ENCODE measurements at regions not wholly inside any gene's neighbourhood (a gene's known extent, or its start where the extent isn't known, plus 50 kb on each side); places are given as distances from the start of the nearest gene placed in this dataset.

DNA sequence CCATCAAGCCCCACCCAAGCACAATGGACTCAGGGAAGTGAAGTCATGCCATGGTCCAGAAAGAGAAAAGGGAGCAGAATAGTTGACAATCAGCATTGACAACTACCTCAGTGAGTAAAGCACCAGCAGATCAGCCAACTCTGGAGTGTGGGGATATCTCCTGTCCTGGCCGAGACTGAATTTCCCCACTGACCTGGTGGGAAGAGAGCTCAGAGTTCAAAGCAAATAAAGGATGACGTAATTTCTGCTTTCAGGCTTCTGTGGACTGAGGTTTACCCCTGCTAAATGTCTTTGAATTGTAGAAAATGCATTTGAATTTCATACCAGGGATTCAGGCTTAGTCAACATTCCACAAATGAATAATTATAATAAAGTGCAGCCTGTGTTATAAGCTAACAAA, 152.9 kb downstream of the CBLN1 start:
- DNase-seq (ENCODE audit: low read depth in 4 of 4, low spot score in 3 of 4), result no peak

DNA sequence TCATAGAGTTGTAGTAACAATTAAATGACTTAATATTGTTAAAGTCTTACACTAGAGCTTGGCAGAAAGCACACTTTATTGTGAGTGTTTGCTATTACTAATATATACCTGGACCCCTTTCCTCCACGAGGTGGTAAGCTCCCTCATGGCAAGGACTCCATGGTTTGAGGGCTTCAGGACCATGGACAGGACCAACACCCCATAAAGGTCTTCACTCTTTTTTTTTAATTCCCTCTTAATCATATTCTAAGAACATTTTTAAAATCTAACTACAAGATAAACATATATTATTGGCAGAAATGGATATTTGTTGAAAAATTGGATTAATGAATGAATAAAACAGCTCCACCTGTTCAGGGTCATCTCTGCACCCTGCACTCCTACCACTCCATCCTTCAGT, 154.5 kb downstream of the CBLN1 start:
- DNase-seq (ENCODE audit: low read depth in 4 of 4, low spot score in 3 of 4), result peak in 2 of 4 donors; percentile 0 to 5

- no peak for DNase-seq (ENCODE audit: low read depth in 4 of 4, low spot score in 3 of 4)
These were observed 160.0 kb downstream of the CBLN1 start for GRCh38 chr16:49121636-49122035.

DNA sequence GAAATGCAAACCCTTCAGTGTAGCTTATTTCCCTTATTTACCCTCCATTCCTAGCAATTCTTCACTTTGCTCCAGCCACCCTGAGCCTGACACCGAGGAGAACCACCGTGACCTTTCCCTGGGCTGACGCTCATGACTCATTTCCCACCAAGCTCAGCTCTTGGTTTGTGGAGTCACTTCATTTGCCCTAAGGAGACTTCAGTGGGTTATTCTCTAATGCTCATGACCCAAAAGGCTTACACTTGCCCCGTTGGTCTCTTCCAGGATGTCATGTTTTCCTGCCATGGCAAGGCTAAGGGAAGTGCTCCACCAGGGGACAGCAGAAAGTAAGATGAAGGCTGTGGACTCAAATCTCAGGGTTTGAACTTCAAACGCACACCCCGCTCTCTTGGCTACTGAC, 161.0 kb downstream of the CBLN1 start:
- DNase-seq (ENCODE audit: low read depth in 4 of 4, low spot score in 3 of 4), result no peak

GRCh38 chr16:49116873-49117272, 164.8 kb downstream of the CBLN1 start:
- no peak for DNase-seq (ENCODE audit: low read depth in 4 of 4, low spot score in 3 of 4)

GRCh38 chr16:49115956-49116355, 165.7 kb downstream of the CBLN1 start:
- DNase-seq (ENCODE audit: low read depth in 4 of 4, low spot score in 3 of 4), result no peak

GRCh38 chr16:49112754-49113153, 168.9 kb downstream of the CBLN1 start:
- DNase-seq (ENCODE audit: low read depth in 4 of 4, low spot score in 3 of 4), result no peak

DNA sequence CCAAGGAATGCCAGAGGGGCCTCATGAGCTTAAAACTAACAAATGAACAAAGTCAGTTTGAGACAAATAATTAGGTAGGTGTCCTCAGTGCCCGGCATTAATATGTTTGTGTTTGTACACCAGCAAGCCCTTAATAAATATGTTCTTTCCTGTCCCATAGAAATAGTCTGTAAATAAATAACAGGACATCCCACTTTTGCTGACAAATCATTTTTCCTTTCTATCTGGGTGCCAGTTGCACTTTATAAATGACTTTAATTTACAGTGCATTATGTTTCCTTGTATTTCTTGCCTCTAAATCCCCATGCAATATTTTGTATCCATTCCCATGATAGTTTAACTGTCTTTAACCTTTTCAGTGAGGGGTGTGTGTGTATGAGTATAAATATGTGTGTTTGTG, 170.3 kb downstream of the CBLN1 start:
- DNase-seq (ENCODE audit: low read depth in 4 of 4, low spot score in 3 of 4), result no peak

- DNase-seq (ENCODE audit: low read depth in 4 of 4, low spot score in 3 of 4), result no peak
These were observed 173.0 kb downstream of the CBLN1 start for GRCh38 chr16:49108611-49109010.

- DNase-seq (ENCODE audit: low read depth in 4 of 4, low spot score in 3 of 4), result no peak
These were observed 178.3 kb downstream of the CBLN1 start for GRCh38 chr16:49103298-49103697.

DNA sequence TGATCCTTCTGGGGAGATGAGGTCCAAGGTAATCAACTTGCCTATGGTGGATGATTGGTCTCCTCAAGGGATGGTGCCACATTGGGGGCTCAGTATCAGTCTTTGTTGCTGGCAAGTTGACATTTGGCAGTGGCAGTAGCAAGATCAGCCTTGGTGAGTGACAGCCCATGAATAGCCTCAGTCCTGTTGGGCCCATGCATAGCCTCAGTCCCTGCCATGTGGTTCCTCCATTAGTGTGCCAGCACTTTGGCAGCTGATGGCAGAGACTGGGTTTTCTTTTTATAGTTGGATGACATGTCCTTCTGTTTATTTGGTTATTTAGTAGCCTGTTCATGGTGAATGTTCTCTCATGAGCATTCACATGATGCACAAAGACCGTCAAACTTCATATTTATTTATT, 179.6 kb downstream of the CBLN1 start:
- no peak for DNase-seq (ENCODE audit: low read depth in 4 of 4, low spot score in 3 of 4)

DNA sequence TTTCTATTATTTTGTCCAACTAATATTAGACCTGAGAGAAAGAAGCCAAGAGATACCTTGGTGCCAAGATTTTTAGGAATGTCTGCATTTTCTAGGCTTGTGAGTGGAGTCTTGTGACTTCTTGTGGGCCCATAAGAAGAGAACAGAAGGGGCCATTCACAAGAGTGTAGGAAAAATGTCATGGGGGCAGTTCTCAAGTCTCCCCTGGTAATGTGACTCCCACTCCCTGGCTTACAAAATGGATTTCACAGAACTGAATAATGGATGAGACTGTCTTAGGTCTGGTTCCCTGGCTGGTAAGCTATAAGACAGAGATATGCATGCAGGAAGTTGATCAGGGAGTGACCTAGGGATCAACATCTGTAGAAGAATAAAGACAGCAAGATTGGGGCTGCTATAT, 181.3 kb downstream of the CBLN1 start:
- DNase-seq (ENCODE audit: low read depth in 4 of 4, low spot score in 3 of 4), result no peak

DNA sequence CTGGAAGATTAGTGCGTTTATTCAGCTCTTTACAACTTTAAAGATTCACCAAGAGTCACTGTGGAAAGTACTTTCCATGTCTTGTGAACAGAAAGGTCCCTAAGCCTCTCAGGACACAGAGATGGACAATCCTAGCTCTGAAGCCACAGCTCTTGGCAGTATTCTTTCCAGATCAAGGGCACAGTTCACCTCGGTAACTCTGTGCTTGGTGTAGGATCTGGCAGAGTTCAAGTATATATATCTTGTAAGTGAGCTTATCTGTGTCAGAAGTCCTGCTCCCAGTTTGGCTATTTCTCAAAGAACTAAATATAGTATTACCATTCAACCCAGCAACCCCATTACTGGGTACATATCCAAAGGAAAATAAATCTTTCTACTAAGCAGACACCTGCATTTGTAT, 183.7 kb downstream of the CBLN1 start:
- no peak for DNase-seq (ENCODE audit: low read depth in 4 of 4, low spot score in 3 of 4)

DNA sequence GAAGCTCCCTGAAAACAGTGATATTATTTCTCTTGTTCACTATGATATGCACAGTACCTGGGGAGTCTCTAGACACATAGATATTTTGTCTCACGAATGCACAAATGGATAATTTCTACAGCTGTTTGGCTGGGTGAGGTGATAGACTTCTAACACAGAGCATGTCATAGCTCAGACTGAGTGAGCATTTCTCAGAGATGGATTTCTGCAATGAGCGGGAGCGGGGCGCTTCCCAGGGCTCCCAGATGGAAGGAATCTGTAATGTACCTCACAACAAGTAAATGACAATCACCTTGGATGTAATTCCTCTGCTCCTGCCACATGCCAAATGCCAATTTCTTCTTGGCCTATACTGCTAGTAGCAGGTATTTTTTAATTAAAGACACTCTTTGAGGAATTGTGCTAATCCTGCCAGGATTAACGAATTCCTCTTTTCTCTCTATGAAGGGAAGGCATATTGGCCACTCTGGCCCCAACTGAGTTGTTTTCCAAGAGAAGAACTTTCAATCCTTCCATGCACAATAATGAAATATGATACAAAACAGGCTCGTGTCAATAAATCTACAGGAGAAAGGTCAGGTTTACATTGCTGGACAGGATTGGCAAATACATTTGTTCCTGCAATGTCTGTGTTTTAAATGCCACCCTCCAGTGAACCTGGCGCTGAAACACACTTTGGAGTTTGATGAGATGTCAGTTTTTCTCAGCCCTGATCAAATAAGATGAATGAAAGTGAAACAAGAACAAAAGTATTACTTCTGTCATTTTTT, 185.3 kb downstream of the CBLN1 start:
- DNase-seq (ENCODE audit: low read depth in 4 of 4, low spot score in 3 of 4), result no peak

DNA sequence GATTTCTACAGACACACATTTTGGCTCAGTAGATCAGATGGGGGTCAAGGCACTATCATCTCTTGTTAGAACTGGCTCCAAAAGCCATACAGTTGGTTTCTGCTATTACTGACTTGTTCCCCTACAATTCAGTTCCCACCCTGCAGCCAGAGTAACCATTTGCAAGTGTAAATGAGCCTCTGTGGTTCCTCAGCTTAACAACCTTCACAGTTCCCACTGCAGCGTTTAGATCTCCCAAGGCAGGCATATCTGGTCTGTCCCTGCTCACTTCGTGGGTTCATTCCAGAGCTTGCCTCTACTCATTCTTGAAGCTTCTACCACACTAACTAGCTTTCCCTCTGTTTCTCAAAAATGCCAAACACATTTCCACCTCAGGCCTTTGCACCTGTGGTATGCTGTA, 186.1 kb downstream of the CBLN1 start:
- no peak for DNase-seq (ENCODE audit: low read depth in 4 of 4, low spot score in 3 of 4)

GRCh38 chr16:49094471-49094870, 187.2 kb downstream of the CBLN1 start:
- no peak for DNase-seq (ENCODE audit: low read depth in 4 of 4, low spot score in 3 of 4)

- DNase-seq (ENCODE audit: low read depth in 4 of 4, low spot score in 3 of 4), result no peak
These were observed 187.7 kb downstream of the CBLN1 start for GRCh38 chr16:49093939-49094338.

DNA sequence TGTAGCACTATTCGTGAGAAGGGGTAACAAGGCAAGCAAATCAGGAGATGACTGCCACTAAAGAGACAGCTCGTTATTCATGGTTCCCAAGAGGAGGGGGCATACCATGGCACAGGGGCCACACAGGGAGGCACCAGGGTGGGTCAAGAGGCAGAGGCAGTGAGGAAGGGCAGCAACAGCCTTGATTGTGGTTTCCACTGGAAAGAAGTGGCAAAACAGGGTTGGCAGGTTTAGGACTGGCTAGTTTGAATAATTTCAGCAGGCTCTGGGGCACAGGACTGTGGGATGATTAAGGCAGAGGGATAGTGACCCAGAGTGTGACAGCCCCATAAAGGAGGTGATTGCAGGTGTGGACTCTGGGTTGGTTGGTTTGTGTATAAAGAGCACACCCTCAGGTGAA, 188.9 kb downstream of the CBLN1 start:
- DNase-seq (ENCODE audit: low read depth in 4 of 4, low spot score in 3 of 4), result no peak

DNA sequence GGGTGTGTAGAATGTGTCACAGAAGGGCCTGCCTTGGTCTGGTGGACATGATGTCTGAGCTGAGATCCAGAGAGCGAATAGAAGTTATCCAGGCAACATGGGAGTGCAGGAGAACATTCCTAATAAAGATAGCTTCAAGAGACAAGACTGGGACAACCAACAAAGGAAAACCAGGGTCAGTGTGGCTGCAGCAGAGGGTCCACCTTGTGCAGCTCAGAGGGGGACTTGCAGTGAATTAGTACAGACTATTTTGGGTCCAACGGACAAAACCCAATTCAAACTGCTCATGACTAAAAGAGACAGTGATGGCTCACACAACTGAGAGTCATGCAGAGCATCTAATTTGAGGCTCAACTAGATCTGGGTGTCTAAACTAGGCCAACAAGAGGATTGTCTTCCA, 192.1 kb downstream of the CBLN1 start:
- no peak for DNase-seq (ENCODE audit: low read depth in 4 of 4, low spot score in 3 of 4)

DNA sequence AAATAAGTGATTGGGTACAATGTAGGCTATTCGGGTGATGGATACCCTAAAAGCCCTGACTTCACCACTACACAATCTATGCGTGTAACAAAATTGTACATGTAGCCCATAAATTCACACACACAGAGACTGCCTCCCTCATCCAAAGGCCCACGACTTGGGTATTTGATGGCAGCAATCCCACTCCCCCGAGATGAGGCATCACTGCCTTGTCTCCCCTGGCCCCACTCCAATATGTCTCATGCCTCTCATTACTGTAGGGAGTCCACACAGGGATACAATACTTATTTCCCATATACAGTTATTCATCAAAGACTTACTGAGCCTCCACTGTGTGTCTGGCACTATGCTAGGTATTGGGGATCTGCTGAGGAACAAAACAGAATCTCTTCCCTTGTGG, 192.6 kb downstream of the CBLN1 start:
- no peak for DNase-seq (ENCODE audit: low read depth in 4 of 4, low spot score in 3 of 4)

DNA sequence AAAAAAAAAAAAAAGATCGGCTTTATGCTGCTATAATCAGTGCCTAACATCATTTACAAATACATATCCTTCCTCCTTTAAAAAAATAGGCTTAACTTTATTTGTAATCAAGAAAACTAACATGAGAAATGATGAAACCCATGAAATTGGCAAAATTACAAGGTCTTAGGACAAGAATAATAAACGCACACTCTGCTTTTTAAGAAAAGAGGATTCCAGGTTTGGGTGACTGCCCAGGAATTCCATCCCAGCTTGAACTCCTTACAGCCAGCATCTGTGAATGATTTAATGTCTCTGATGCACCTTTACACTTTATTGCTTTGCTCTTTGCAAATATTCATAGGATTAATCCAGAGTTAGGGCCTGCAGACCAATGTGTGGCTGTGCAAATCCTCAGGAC, 196.0 kb downstream of the CBLN1 start:
- DNase-seq (ENCODE audit: low read depth in 4 of 4, low spot score in 3 of 4), result no peak

- DNase-seq (ENCODE audit: low read depth in 4 of 4, low spot score in 3 of 4), result no peak
These were observed 196.8 kb downstream of the CBLN1 start for GRCh38 chr16:49084628-49085390.
